AG09319 (cell line): ENCODE measurements at regions not wholly inside any gene's neighbourhood (a gene's known extent, or its start where the extent isn't known, plus 50 kb on each side); places are given as distances from the start of the nearest gene placed in this dataset.

Experiments
- DNase-seq: peaks from one replicate; pipeline ENCODE4 v3.0.0-alpha.2; 2010; ENCODE audit warnings: low read depth; ENCODE audit errors: extremely low read depth
- TF ChIP-seq, protein P1 (sequence below): IDR thresholded peaks from 2 replicates; pipeline ENCODE4 v1.5.1; 2011; ENCODE audit warnings: low read depth, mild to moderate bottlenecking, inconsistent platforms, low read length, moderate library complexity

- DNase-seq, result no peak
These were observed 259.2 kb upstream of the ANO3 start for GRCh38 chr11:26072614-26073153.

GRCh38 chr11:26073646-26074045, 258.3 kb upstream of the ANO3 start:
- TF ChIP-seq, protein P1, sequence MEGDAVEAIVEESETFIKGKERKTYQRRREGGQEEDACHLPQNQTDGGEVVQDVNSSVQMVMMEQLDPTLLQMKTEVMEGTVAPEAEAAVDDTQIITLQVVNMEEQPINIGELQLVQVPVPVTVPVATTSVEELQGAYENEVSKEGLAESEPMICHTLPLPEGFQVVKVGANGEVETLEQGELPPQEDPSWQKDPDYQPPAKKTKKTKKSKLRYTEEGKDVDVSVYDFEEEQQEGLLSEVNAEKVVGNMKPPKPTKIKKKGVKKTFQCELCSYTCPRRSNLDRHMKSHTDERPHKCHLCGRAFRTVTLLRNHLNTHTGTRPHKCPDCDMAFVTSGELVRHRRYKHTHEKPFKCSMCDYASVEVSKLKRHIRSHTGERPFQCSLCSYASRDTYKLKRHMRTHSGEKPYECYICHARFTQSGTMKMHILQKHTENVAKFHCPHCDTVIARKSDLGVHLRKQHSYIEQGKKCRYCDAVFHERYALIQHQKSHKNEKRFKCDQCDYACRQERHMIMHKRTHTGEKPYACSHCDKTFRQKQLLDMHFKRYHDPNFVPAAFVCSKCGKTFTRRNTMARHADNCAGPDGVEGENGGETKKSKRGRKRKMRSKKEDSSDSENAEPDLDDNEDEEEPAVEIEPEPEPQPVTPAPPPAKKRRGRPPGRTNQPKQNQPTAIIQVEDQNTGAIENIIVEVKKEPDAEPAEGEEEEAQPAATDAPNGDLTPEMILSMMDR, result no peak
- DNase-seq, result no peak

More at GRCh38 chr11:26072614-26073153, 259.2 kb upstream of the ANO3 start:
- TF ChIP-seq, protein P1, result no peak

- TF ChIP-seq, protein P1, result no peak
- DNase-seq, result no peak
These were observed 255.5 kb upstream of the ANO3 start for GRCh38 chr11:26076233-26076990.

DNA sequence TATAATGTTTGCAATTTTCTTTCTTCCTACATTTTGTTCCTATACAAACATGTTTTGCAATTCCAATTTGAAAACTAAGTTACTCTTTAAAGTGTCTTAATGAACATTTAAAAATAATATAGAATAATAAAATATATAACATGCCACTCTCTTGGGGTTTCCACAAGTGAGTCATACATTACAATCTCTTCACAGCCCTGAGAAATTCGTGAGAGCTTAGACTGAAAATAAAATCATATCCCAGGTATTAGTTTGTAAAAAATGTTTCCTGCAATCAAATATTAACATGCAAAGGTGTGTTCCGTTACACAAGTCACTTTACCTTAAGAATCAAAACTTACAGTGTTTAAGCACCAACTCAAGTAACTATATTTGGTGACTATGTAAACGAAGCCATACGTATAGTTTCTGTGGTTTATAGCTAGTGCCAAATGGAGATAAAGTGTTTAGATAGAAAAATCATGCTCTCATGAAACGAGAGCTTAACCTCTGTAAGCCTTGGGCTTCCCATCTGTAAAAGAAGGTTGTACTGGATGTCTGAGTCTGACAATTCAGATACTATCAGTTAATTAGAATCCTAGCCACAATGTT, 253.6 kb upstream of the ANO3 start:
- DNase-seq, result no peak

DNA sequence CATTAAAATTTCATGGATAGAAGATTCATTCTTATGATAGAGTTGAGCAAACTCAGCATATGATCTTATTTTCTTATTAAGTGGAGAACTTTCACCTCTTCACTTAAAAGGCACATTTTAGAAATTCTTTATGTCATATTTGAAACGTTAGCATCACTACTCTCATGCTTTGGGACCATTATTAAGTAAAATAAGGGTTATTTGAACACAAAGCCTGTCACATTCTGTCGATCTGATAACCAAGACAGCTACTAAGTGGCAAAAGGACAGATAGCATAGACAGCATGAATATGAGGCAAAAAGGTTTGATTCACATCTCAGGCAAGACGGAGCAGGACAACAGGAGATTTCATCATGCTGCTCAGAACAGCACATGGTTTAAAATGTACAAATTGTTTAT, 247.6 kb upstream of the ANO3 start:
- TF ChIP-seq, protein P1, result no peak
- no peak for DNase-seq

More for the DNA sequence above, 253.6 kb upstream of the ANO3 start:
- TF ChIP-seq, protein P1, result no peak

DNA sequence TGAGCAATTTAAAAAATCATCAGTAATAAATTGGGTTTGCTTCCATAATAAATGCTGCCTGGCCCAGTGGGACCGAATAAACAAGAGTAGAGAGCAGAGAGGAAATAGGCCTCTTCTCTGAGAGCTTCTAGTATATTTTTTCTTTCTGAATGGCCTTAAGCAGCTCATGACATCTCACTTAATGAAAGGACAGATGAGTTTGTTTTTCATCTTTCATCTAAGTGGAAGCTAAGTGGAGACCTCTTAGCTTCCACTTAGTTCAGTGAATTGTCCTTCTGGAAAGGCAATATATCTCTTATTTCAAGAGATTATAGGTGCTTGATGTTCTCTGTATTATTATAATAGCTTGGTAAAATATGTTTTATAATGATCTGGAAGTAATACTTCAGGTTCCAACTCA, 245.9 kb upstream of the ANO3 start:
- TF ChIP-seq, protein P1, result no peak
- DNase-seq, result no peak
